Hepatocyte (in vitro differentiated cells): ENCODE measurements at regions not wholly inside any gene's neighbourhood (a gene's known extent, or its start where the extent isn't known, plus 50 kb on each side); places are given as distances from the start of the nearest gene placed in this dataset.
A peak's percentile ranks its signal among the peaks of the same experiment; 100 is the strongest.
"Not testable (repeated sequence)": the region's sequence is repeated elsewhere in the genome, so short reads cannot be mapped to it uniquely, and the experiment has no call there.

Experiments
- DNase-seq: peaks from one replicate; pipeline ENCODE4 v3.0.0-alpha.2; 2016; ENCODE audit warnings: low spot score
- H2AFZ ChIP-seq: fragments of 200-600 bp; sonication (generic); 2 replicates; pipeline ENCODE4 v1.6.0; 2016; ENCODE audit warnings: antibody characterized with exemption, mild to moderate bottlenecking
- H3K27ac ChIP-seq: fragments of 200-600 bp; sonication (generic); 2 replicates; pipeline ENCODE4 v1.5.1; 2016; ENCODE audit warnings: mild to moderate bottlenecking
- H3K27me3 ChIP-seq: fragments of 200-600 bp; sonication (generic); 2 replicates; pipeline ENCODE4 v1.6.1; 2016
- H3K36me3 ChIP-seq: fragments of 200-600 bp; sonication (generic); replicated peaks from 2 replicates; pipeline ENCODE4 v1.5.1; 2016; ENCODE audit warnings: low read depth; ENCODE audit not compliant: insufficient read depth
- H3K4me1 ChIP-seq: fragments of 200-600 bp; sonication (generic); 2 replicates; pipeline ENCODE4 v1.5.1; 2016; ENCODE audit warnings: mild to moderate bottlenecking, moderate library complexity; ENCODE audit not compliant: insufficient read depth
- H3K4me2 ChIP-seq: fragments of 200-600 bp; sonication (generic); 2 replicates; pipeline ENCODE4 v1.6.0; 2016
- H3K4me3 ChIP-seq: fragments of 200-600 bp; sonication (generic); 2 replicates; pipeline ENCODE4 v1.5.1; 2016; ENCODE audit warnings: mild to moderate bottlenecking
- H3K79me2 ChIP-seq: fragments of 200-600 bp; sonication (generic); 2 replicates; pipeline ENCODE4 v1.6.0; 2017; ENCODE audit warnings: mild to moderate bottlenecking
- H3K9me2 ChIP-seq: fragments of 200-600 bp; sonication (generic); replicated peaks from 2 replicates; pipeline ENCODE4 v1.6.0; 2017; ENCODE audit warnings: mild to moderate bottlenecking; ENCODE audit not compliant: insufficient read depth
- H3K9me3 ChIP-seq: fragments of 200-600 bp; sonication (generic); 2 replicates; pipeline ENCODE4 v1.5.1; 2016; ENCODE audit warnings: low read depth, mild to moderate bottlenecking
- H4K20me1 ChIP-seq: fragments of 200-600 bp; sonication (generic); 2 replicates; pipeline ENCODE4 v1.6.0; 2016; ENCODE audit warnings: mild to moderate bottlenecking; ENCODE audit not compliant: insufficient read depth, poor library complexity, severe bottlenecking
- EZH2 ChIP-seq: fragments of 200-600 bp; sonication (generic); IDR thresholded peaks from 2 replicates; pipeline ENCODE4 v1.6.1; 2016; ENCODE audit warnings: antibody characterized with exemption, mild to moderate bottlenecking, borderline replicate concordance
- EZH2phosphoT487 ChIP-seq: fragments of 200-600 bp; sonication (generic); IDR thresholded peaks from one replicate; pipeline ENCODE4 v1.6.1; 2018; ENCODE audit warnings: antibody characterized with exemption, mild to moderate bottlenecking, low read depth, moderate library complexity; ENCODE audit not compliant: unreplicated experiment, severe bottlenecking
- WGBS: methylation state at CpG from one replicate; pipeline ENCODE4 v1.1.6; 2016; ENCODE audit warnings: low lambda C conversion rate; ENCODE audit errors: missing lambda C conversion rate; 5-methylcytosine and 5-hydroxymethylcytosine counted together
- TF ChIP-seq, protein P1 (sequence below): fragments of 200-600 bp; sonication (generic); IDR thresholded peaks from 2 replicates; pipeline ENCODE4 v1.5.1; 2016; ENCODE audit warnings: antibody characterized with exemption, mild to moderate bottlenecking; ENCODE audit not compliant: poor library complexity

GRCh38 chr6:86487660-86488221, 449.6 kb upstream of the HTR1E start:
- Histone ChIP-seq H2AFZ (no peak overlapping the region), H3K36me3 (no peaks in the 10 kb centered on the region), H3K27me3 (no peaks in the 10 kb centered on the region), H3K4me2 (no peak overlapping the region), H4K20me1 (no peaks in the 10 kb centered on the region), H3K4me1 (no peaks in the 10 kb centered on the region), H3K9me3 (no peaks in the 10 kb centered on the region), H3K27ac (no peak overlapping the region), H3K4me3 (no peak overlapping the region), H3K79me2 (no peaks in the 10 kb centered on the region), H3K9me2 (no peaks in the 10 kb centered on the region)
- 98% methylated on average over 2 of the region's 2 CpGs for WGBS
- DNase-seq, result no peak
- TF ChIP-seq EZH2 (no peak), EZH2phosphoT487 (no peak)
- TF ChIP-seq, protein P1, sequence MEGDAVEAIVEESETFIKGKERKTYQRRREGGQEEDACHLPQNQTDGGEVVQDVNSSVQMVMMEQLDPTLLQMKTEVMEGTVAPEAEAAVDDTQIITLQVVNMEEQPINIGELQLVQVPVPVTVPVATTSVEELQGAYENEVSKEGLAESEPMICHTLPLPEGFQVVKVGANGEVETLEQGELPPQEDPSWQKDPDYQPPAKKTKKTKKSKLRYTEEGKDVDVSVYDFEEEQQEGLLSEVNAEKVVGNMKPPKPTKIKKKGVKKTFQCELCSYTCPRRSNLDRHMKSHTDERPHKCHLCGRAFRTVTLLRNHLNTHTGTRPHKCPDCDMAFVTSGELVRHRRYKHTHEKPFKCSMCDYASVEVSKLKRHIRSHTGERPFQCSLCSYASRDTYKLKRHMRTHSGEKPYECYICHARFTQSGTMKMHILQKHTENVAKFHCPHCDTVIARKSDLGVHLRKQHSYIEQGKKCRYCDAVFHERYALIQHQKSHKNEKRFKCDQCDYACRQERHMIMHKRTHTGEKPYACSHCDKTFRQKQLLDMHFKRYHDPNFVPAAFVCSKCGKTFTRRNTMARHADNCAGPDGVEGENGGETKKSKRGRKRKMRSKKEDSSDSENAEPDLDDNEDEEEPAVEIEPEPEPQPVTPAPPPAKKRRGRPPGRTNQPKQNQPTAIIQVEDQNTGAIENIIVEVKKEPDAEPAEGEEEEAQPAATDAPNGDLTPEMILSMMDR, result no peak

DNA sequence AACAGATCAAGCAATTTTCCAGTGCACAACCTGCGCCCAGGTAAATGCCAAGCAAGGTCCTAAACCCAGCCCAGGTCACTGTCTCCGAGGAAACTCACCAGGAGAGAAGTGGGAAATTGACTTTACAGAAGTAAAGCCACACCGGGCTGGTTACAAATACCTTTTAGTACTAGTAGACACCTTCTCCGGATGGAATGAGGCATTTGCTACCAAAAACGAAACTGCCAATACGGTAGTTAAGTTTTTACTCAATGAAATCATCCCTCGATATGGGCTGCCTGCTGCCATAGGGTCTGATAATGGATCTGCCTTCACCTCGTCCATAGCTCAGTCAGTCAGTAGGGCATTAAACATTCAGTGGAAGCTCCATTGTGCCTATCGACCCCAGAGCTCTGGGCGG, 459.0 kb upstream of the HTR1E start:
- H3K4me1 ChIP-seq, DNase-seq, H3K9me2 ChIP-seq, H3K79me2 ChIP-seq, H3K9me3 ChIP-seq, H4K20me1 ChIP-seq, H3K36me3 ChIP-seq, H3K4me2 ChIP-seq, H2AFZ ChIP-seq, H3K4me3 ChIP-seq, H3K27me3 ChIP-seq: not testable (repeated sequence)
- H3K27ac ChIP-seq, result peak overlapping the region; percentile 67
- 92% methylated on average over 10 of the region's 10 CpGs for WGBS

GRCh38 chr6:86477500-86478148, 459.7 kb upstream of the HTR1E start:
- H3K27me3 ChIP-seq, result no peaks in the 10 kb centered on the region
- no peaks in the 10 kb centered on the region for H3K79me2 ChIP-seq
- no peak overlapping the region for H3K4me2 ChIP-seq
- no peaks in the 10 kb centered on the region for H4K20me1 ChIP-seq
- DNase-seq, result peak; percentile 64
- TF ChIP-seq, protein P1, result no peak
- TF ChIP-seq EZH2, result no peak
- TF ChIP-seq EZH2phosphoT487, result no peak
- no peak overlapping the region for H3K4me3 ChIP-seq
- no peaks in the 10 kb centered on the region for H3K36me3 ChIP-seq
- 54% methylated on average over 9 of the region's 9 CpGs for WGBS
- no peaks in the 10 kb centered on the region for H3K9me3 ChIP-seq
- no peaks in the 10 kb centered on the region for H3K4me1 ChIP-seq
- H3K9me2 ChIP-seq, result no peaks in the 10 kb centered on the region
- H3K27ac ChIP-seq, result peak overlapping the region; percentile 67
- no peak overlapping the region for H2AFZ ChIP-seq

GRCh38 chr6:86476311-86476710, 461.0 kb upstream of the HTR1E start:
- Histone ChIP-seq H3K27ac (no peak overlapping the region), H3K4me3 (no peak overlapping the region), H3K9me2 (no peaks in the 10 kb centered on the region), H3K4me2 (no peak overlapping the region), H4K20me1 (no peaks in the 10 kb centered on the region), H2AFZ (no peak overlapping the region), H3K9me3 (no peaks in the 10 kb centered on the region), H3K79me2 (no peaks in the 10 kb centered on the region), H3K4me1 (peaks cover 4% of the 10 kb centered on the region), H3K36me3 (no peaks in the 10 kb centered on the region), H3K27me3 (no peaks in the 10 kb centered on the region)
- DNase-seq, result no peak
- no peak for TF ChIP-seq EZH2phosphoT487
- TF ChIP-seq, protein P1, result no peak
- no peak for TF ChIP-seq EZH2
- WGBS, result 43% methylated on average over 4 of the region's 4 CpGs
